ENCODE measurements at regions not wholly inside any gene's neighbourhood (a gene's known extent, or its start where the extent isn't known, plus 50 kb on each side); places are given as distances from the start of the nearest gene placed in this dataset.
A peak's percentile ranks its signal among the peaks of the same experiment; 100 is the strongest.
"Not testable (repeated sequence)": the region's sequence is repeated elsewhere in the genome, so short reads cannot be mapped to it uniquely, and the experiment has no call there.

- no peak for TF ChIP-seq CTCF (IDR thresholded peaks at IDR 0.05)
- intact Hi-C loops (cut with DNase I, micrococcal nuclease) = loop anchor here (1.0 to 5.0 kb wide), 5 partner anchors 46 to 63 kb away; partner anchors contain the start of gene RAP2B (in 1 of the 2)
- ATAC-seq (ENCODE audit: poor library complexity) = peak; percentile 92
- peak overlapping the region; percentile 72 for H3K4me3 Mint-ChIP-seq
- no peaks in the 10 kb centered on the region for H3K36me3 ChIP-seq (ENCODE audit: insufficient read depth, low read length)
- peaks cover 13% of the 10 kb centered on the region for H3K36me3 Mint-ChIP-seq (ENCODE audit: low read depth)
- H3K4me3 ChIP-seq (ENCODE audit: low read length) = peak overlapping the region; percentile 10
- DNase-seq = peak; percentile 63 to 95 (median 75)
- H3K27me3 ChIP-seq (ENCODE audit: control insufficient read depth in 1 of 2, insufficient read depth in 2 of 2, low read length in 2 of 2) = no peaks in the 10 kb centered on the region
- H3K27ac ChIP-seq (ENCODE audit: low read depth in 1 of 2, low read length in 2 of 2) = peak overlapping the region; percentile 78 to 84
- no peaks in the 10 kb centered on the region for H3K27me3 Mint-ChIP-seq
- H3K4me1 Mint-ChIP-seq (ENCODE audit: low read depth) = peaks cover 68% of the 10 kb centered on the region
- ChIA-PET POLR2A (interaction anchor here (0.6 to 5.7 kb wide), 14 partner anchors 8 to 459 kb away, joined by 3 to 101 read pairs (median 6); partner anchors contain the start of gene RAP2B), CTCF (interaction anchor here (0.8 to 4.0 kb wide), 8 partner anchors 11 to 69 kb away, joined by 3 to 23 read pairs (median 4); no protein-coding TSS in a partner anchor)
- H3K9me3 Mint-ChIP-seq = peaks cover 2% of the 10 kb centered on the region
- peaks cover 53% of the 10 kb centered on the region for H3K4me1 ChIP-seq (ENCODE audit: insufficient read depth, low read length)
- H3K9me3 ChIP-seq (ENCODE audit: control insufficient read depth in 1 of 2, insufficient read depth in 1 of 2, low read length in 2 of 2) = no peaks in the 10 kb centered on the region
- peak overlapping the region; percentile 91 for H3K27ac Mint-ChIP-seq
These were observed 59.7 kb downstream of the RAP2B start for GRCh38 chr3:153221748-153222162.

- intact Hi-C loops (cut with DNase I, micrococcal nuclease); DNase-seq; H3K27ac Mint-ChIP-seq; H3K36me3 Mint-ChIP-seq (ENCODE audit: low read depth); H3K27me3 Mint-ChIP-seq; H3K4me3 Mint-ChIP-seq; CTCF ChIA-PET; POLR2A ChIA-PET; ATAC-seq (ENCODE audit: poor library complexity); H3K4me3 ChIP-seq (ENCODE audit: low read length); H3K27me3 ChIP-seq (ENCODE audit: control insufficient read depth in 1 of 2, insufficient read depth in 2 of 2, low read length in 2 of 2); H3K27ac ChIP-seq (ENCODE audit: low read depth in 1 of 2, low read length in 2 of 2); H3K9me3 ChIP-seq (ENCODE audit: control insufficient read depth in 1 of 2, insufficient read depth in 1 of 2, low read length in 2 of 2); H3K36me3 ChIP-seq (ENCODE audit: insufficient read depth, low read length); H3K9me3 Mint-ChIP-seq: not testable (repeated sequence)
- peaks cover 29% of the 10 kb centered on the region for H3K4me1 ChIP-seq (ENCODE audit: insufficient read depth, low read length)
- peaks cover 29% of the 10 kb centered on the region for H3K4me1 Mint-ChIP-seq (ENCODE audit: low read depth)
These were observed 64.9 kb downstream of the RAP2B start for GRCh38 chr3:153226877-153227276.

- H3K27ac Mint-ChIP-seq; H3K36me3 ChIP-seq (ENCODE audit: insufficient read depth, low read length); H3K36me3 Mint-ChIP-seq (ENCODE audit: low read depth); DNase-seq; H3K4me3 Mint-ChIP-seq; ATAC-seq (ENCODE audit: poor library complexity); POLR2A ChIA-PET; H3K27me3 Mint-ChIP-seq; H3K4me1 ChIP-seq (ENCODE audit: insufficient read depth, low read length); H3K9me3 Mint-ChIP-seq; CTCF ChIA-PET; H3K4me3 ChIP-seq (ENCODE audit: low read length); H3K27ac ChIP-seq (ENCODE audit: low read depth in 1 of 2, low read length in 2 of 2); H3K9me3 ChIP-seq (ENCODE audit: control insufficient read depth in 1 of 2, insufficient read depth in 1 of 2, low read length in 2 of 2); intact Hi-C loops (cut with DNase I, micrococcal nuclease); H3K27me3 ChIP-seq (ENCODE audit: control insufficient read depth in 1 of 2, insufficient read depth in 2 of 2, low read length in 2 of 2): not testable (repeated sequence)
- H3K4me1 Mint-ChIP-seq (ENCODE audit: low read depth) = peaks cover 19% of the 10 kb centered on the region
These were observed 68.4 kb downstream of the RAP2B start for GRCh38 chr3:153230427-153230826.

- H3K4me1 ChIP-seq (ENCODE audit: insufficient read depth, low read length); POLR2A ChIA-PET; H3K27me3 ChIP-seq (ENCODE audit: control insufficient read depth in 1 of 2, insufficient read depth in 2 of 2, low read length in 2 of 2); H3K4me3 Mint-ChIP-seq; H3K36me3 Mint-ChIP-seq (ENCODE audit: low read depth); H3K27ac Mint-ChIP-seq; H3K4me3 ChIP-seq (ENCODE audit: low read length); intact Hi-C loops (cut with DNase I, micrococcal nuclease); DNase-seq; H3K9me3 Mint-ChIP-seq; H3K27me3 Mint-ChIP-seq; H3K27ac ChIP-seq (ENCODE audit: low read depth in 1 of 2, low read length in 2 of 2); ATAC-seq (ENCODE audit: poor library complexity); CTCF ChIA-PET; H3K36me3 ChIP-seq (ENCODE audit: insufficient read depth, low read length); H3K9me3 ChIP-seq (ENCODE audit: control insufficient read depth in 1 of 2, insufficient read depth in 1 of 2, low read length in 2 of 2): not testable (repeated sequence)
- H3K4me1 Mint-ChIP-seq (ENCODE audit: low read depth) = peaks cover 19% of the 10 kb centered on the region
These were observed 69.2 kb downstream of the RAP2B start for GRCh38 chr3:153231245-153231644.

- CTCF ChIA-PET; H3K36me3 ChIP-seq (ENCODE audit: insufficient read depth, low read length); H3K4me3 Mint-ChIP-seq; ATAC-seq (ENCODE audit: poor library complexity); H3K9me3 Mint-ChIP-seq; H3K9me3 ChIP-seq (ENCODE audit: control insufficient read depth in 1 of 2, insufficient read depth in 1 of 2, low read length in 2 of 2); intact Hi-C loops (cut with DNase I, micrococcal nuclease); DNase-seq; H3K36me3 Mint-ChIP-seq (ENCODE audit: low read depth); H3K27me3 ChIP-seq (ENCODE audit: control insufficient read depth in 1 of 2, insufficient read depth in 2 of 2, low read length in 2 of 2); H3K4me3 ChIP-seq (ENCODE audit: low read length); H3K27me3 Mint-ChIP-seq; H3K4me1 ChIP-seq (ENCODE audit: insufficient read depth, low read length); H3K27ac ChIP-seq (ENCODE audit: low read depth in 1 of 2, low read length in 2 of 2); H3K27ac Mint-ChIP-seq: not testable (repeated sequence)
- POLR2A ChIA-PET = interaction anchor here (0.6 kb wide), 1 partner anchor 205 kb away, joined by 3 read pairs; no protein-coding TSS in a partner anchor
- peaks cover 19% of the 10 kb centered on the region for H3K4me1 Mint-ChIP-seq (ENCODE audit: low read depth)
These were observed 70.2 kb downstream of the RAP2B start for GRCh38 chr3:153232050-153232752.
